ENCODE measurements at regions not wholly inside any gene's neighbourhood (a gene's known extent, or its start where the extent isn't known, plus 50 kb on each side); places are given as distances from the start of the nearest gene placed in this dataset.

GRCh38 chr18:57922885-57923284 is 119.8 kb upstream of the ATP8B1 start:
- TF ChIP-seq RARB (CRISPR knock-in tag; IDR thresholded peaks at IDR 0.05) (no peak), RCOR1 (IDR thresholded peaks at IDR 0.05; ENCODE audit: low read depth, low read length) (no peak), MAZ (IDR thresholded peaks at IDR 0.05; ENCODE audit: borderline replicate concordance, low read depth, low read length) (no peak), CTCF (IDR thresholded peaks at IDR 0.05) (no peak), RAD21 (conservative IDR thresholded peaks at IDR 0.05 in 1 of 2, IDR thresholded peaks at IDR 0.05 in 1 of 2) (no peak), POLR2A (IDR thresholded peaks at IDR 0.05; ENCODE audit: low read length) (no peak), EP300 (IDR thresholded peaks at IDR 0.05) (no peak), PBX3 (IDR thresholded peaks at IDR 0.05) (no peak), BHLHE40 (IDR thresholded peaks at IDR 0.05; ENCODE audit: low read depth, low read length) (no peak), FOSL2 (IDR thresholded peaks at IDR 0.05) (no peak), FOSL2 (CRISPR knock-in tag; IDR thresholded peaks at IDR 0.05) (no peak)

Measured in A549 (cell line).